ENCODE measurements at regions not wholly inside any gene's neighbourhood (a gene's known extent, or its start where the extent isn't known, plus 50 kb on each side); places are given as distances from the start of the nearest gene placed in this dataset.

DNA sequence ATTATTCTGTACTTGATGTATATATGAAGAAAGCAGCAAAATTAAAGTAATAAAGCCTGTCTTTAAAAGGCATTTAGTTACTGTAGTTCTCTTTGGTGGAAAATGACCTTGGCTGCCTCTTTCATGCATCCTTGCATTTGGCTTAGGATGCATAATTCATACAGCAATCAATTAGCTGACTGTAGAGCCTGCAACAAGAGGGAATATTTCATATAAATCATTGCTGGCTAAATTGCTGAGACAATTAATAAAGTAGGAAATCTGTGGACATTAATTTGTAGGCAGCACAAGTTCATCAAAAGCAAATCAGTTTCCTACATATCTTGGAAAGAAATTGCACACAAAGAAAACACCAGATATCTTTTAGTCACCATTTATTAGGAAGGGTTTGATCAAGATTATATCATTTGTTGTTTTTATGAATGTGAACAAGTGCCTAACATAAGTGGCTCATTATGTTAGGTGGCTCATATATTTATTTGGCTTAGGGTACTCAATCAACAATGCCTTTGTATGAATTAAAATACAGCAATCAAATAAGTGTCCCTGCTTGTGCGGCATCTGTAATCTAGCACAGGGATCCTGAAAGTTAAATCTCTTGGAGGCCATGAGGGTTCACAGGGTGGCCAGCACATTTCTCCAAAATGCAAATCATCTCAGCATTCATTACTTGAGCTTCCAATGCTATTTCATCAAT, 220.4 kb upstream of the SPOPL start:
- no peak for FAIRE-seq
- no peak for TF ChIP-seq POLR2AphosphoS5 (IDR thresholded peaks at IDR 0.05; ENCODE audit: low read depth, low read length)
- no peak for TF ChIP-seq POLR2A (IDR thresholded peaks at IDR 0.05; ENCODE audit: low read depth, low read length)
- no peak for TF ChIP-seq TAF1 (IDR thresholded peaks at IDR 0.05; ENCODE audit: borderline replicate concordance, low read depth, low read length)

DNA sequence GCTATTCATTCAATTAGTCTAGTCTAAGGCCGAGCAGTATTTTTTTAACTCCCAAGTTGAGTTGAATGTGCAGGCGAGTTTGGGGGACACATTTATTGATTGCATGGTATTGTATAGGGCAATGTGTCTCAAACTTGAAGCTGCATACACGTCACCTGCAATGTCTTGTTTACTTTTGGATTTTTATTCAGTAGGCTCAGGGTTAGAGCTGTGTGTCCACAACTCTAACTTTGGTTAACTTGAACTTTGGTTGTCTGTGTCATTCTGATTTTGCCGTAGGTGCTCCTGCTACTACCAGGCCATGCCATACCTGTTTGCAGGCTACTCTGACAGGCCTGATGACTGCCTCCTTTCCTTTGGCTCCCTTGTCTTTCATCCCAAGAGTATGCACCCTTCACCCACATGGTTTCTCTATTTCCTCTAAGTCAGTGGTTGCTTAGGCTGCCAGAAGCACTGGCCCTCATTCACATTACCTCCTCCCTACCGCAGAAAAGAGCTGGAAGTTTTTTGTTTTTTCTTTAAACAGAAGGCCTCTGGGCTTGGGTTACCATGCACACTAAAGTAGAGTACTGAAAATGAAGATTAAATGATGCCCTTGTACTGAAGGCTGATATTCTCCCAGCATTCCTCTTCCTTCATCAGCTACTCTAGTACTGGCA, 219.4 kb upstream of the SPOPL start:
- TF ChIP-seq POLR2AphosphoS5 (IDR thresholded peaks at IDR 0.05; ENCODE audit: low read depth, low read length) (no peak), POLR2A (IDR thresholded peaks at IDR 0.05; ENCODE audit: low read depth, low read length) (no peak), TAF1 (IDR thresholded peaks at IDR 0.05; ENCODE audit: borderline replicate concordance, low read depth, low read length) (no peak)
- no peak for FAIRE-seq
- no peak for DNase-seq (ENCODE audit: insufficient read length)

More for the DNA sequence above, 220.4 kb upstream of the SPOPL start:
- DNase-seq (ENCODE audit: insufficient read length), result no peak

DNA sequence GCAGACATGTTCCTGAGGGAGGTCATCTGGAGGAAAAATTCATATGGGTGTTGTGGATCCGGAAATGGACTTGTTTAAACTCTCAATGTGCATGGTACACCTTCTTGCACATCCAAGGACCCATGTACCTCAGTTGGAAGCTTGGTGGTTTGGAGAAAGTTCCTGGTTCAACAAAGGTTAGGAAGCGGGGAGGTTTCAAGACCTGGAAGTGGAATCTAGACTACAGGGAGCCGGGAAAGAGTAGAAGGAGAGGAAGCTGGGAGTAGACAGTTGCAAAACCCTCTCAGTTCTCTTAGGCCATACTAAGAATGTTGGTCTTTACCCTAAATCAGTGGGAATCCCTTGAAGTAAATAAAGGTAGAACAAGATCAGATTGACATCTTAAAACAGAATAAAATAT, 209.8 kb upstream of the SPOPL start:
- FAIRE-seq (no peak), DNase-seq (ENCODE audit: insufficient read length) (no peak)
- TF ChIP-seq TAF1 (IDR thresholded peaks at IDR 0.05; ENCODE audit: borderline replicate concordance, low read depth, low read length) (no peak), POLR2A (IDR thresholded peaks at IDR 0.05; ENCODE audit: low read depth, low read length) (no peak), POLR2AphosphoS5 (IDR thresholded peaks at IDR 0.05; ENCODE audit: low read depth, low read length) (no peak)

DNA sequence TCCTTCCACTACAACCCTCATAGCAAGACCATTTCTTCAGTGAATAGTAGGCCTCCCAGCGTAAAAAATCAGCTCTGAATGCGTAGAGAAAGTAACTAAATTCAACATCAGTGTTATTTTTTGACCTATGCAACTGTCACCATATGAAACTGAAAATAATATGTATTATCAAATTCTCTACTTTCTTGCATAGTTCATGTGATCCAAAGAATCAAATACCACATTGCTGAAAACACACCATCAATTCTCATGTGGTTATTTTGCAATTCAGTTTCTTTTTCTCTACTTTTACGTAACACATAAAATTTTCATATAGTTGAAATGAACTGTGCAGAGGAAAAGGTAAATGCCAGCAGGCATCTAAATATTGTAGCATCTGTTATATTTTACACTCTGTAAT, 208.5 kb upstream of the SPOPL start:
- FAIRE-seq (no peak), DNase-seq (ENCODE audit: insufficient read length) (no peak)
- no peak for TF ChIP-seq POLR2AphosphoS5 (IDR thresholded peaks at IDR 0.05; ENCODE audit: low read depth, low read length)
- TF ChIP-seq TAF1 (IDR thresholded peaks at IDR 0.05; ENCODE audit: borderline replicate concordance, low read depth, low read length), result no peak
- TF ChIP-seq POLR2A (IDR thresholded peaks at IDR 0.05; ENCODE audit: low read depth, low read length), result no peak

DNA sequence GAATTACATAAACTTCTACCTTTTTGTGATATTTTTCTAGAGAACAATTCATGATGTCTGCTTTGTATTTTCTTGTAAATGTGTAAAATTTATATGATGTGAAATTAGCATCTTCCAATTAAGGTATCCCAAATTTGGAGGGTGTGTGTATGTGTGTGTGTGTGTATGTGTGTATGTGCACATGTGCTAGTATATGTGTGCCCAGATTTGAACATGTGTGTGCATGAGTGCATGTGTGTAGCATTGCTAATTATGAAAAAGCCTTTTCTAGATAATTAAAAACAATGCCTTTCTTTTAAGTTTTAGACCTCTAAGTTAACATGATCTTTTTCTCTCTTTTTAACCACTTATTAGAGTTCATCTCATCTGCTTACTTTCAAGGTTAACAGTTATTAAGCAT, 208.0 kb upstream of the SPOPL start:
- TF ChIP-seq POLR2AphosphoS5 (IDR thresholded peaks at IDR 0.05; ENCODE audit: low read depth, low read length) (no peak), POLR2A (IDR thresholded peaks at IDR 0.05; ENCODE audit: low read depth, low read length) (no peak), TAF1 (IDR thresholded peaks at IDR 0.05; ENCODE audit: borderline replicate concordance, low read depth, low read length) (no peak)
- FAIRE-seq (no peak), DNase-seq (ENCODE audit: insufficient read length) (no peak)

DNA sequence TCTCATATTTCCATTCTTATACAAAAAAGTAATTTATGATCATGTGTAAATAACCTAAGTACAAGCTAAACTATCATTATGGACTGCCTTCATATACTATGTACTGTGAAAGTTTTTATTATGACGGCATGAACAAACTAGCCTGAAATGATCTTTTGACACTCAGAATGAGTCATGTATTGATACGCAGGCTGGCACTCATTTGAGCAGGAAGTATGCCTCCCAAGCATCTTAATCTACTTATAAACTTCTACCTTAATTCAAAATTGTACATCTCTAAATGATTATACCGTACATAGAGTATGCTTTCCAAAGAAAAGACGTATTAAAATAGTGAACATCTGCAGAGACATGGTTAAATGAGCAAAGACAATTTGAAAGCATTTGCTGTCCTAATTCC, 207.1 kb upstream of the SPOPL start:
- no peak for DNase-seq (ENCODE audit: insufficient read length)
- TF ChIP-seq TAF1 (IDR thresholded peaks at IDR 0.05; ENCODE audit: borderline replicate concordance, low read depth, low read length) (no peak), POLR2A (IDR thresholded peaks at IDR 0.05; ENCODE audit: low read depth, low read length) (no peak)

DNA sequence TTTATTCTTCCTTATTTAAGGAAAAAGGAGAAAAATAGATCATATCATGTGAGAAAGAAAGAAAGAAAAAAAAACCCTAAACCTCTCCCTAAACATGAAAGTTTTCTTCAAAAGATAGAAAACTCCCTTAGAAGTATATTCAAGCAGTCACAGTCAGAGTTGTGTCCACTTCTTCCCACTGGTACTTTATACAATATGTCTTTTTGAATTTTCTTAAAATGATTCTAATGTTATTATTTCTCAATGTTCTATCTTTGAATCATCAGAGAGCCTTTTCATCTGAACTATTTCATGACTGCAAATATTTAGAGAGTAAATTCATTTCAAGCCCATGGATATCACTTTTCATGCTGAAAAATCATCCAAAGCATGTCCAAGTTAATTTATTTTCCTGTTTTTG, 205.2 kb upstream of the SPOPL start:
- FAIRE-seq, result no peak
- TF ChIP-seq POLR2AphosphoS5 (IDR thresholded peaks at IDR 0.05; ENCODE audit: low read depth, low read length), result no peak
- TF ChIP-seq TAF1 (IDR thresholded peaks at IDR 0.05; ENCODE audit: borderline replicate concordance, low read depth, low read length), result no peak
- no peak for TF ChIP-seq POLR2A (IDR thresholded peaks at IDR 0.05; ENCODE audit: low read depth, low read length)
- no peak for DNase-seq (ENCODE audit: insufficient read length)

More for the DNA sequence above, 207.1 kb upstream of the SPOPL start:
- no peak for FAIRE-seq

DNA sequence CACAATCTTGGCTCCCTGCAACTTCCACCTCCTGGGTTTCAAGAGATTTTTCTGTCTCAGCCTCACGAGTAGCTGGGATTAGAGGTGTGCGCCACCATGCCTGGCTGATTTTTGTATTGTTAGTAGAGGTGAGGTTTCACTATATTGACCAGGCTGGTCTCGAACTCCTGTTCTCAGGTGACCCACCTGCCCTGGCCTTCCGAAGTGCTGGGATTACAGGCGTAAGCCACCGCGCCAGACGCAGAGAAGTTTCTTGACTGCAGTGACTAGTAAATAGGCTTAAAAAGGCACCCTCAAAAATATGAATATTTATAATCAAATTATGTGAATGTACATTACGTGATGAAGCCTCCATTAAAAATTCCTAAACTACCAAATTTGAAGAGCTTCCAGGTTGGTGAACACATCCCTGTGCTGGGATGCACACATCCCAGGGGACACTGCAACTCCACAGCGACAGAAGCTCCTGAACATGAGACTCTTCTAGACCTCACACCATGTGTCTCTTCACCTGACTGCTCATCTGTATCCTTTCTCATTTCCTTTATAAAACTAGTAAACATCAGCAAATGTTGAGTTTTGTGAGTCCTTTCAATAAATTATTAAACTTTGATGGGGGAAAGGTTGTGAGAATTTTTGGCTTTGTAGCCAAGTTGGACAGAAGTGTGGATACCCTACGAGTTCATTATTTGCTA, 203.3 kb upstream of the SPOPL start:
- FAIRE-seq (no peak), DNase-seq (ENCODE audit: insufficient read length) (no peak)
- TF ChIP-seq TAF1 (IDR thresholded peaks at IDR 0.05; ENCODE audit: borderline replicate concordance, low read depth, low read length) (no peak), POLR2A (IDR thresholded peaks at IDR 0.05; ENCODE audit: low read depth, low read length) (no peak), POLR2AphosphoS5 (IDR thresholded peaks at IDR 0.05; ENCODE audit: low read depth, low read length) (no peak)

DNA sequence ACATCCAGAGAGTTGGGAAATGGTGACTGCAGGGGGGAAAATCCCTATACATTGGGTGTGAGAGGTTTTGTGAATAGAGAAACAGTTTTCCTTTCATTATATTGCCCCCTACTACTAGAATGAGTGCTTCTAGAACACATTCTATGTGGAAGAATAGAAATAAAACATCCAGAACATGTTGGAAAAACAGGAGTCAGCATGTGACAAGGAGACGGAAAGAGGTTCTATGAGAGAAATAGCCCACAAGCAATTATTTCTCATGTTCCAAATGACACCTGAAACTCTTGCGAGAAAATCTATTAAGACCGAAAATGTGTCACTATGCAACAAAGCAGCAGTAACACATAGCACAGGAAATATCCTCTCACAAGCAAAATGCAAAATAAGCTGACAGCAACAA, 202.7 kb upstream of the SPOPL start:
- TF ChIP-seq TAF1 (IDR thresholded peaks at IDR 0.05; ENCODE audit: borderline replicate concordance, low read depth, low read length), result no peak
- FAIRE-seq (no peak), DNase-seq (ENCODE audit: insufficient read length) (no peak)

DNA sequence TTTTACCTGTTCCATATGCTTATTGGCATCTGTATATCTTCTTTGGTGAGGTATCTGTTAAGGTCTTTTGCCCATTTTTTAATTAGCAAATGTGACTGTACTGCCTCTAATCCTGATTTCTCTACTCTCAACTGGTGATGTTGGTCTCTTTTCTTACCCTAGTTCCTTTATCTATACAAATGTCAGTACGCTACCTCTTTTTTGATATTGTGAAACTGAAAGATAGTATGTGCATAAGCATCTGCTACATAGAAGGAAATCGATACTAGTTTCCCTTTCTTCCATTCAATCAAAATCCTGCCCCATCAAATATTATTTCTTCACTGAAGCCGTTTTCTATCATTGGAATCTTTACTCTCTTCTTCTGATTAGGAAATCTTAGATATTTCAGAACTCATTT, 194.9 kb upstream of the SPOPL start:
- FAIRE-seq, result no peak
- DNase-seq (ENCODE audit: insufficient read length), result no peak
- no peak for TF ChIP-seq TAF1 (IDR thresholded peaks at IDR 0.05; ENCODE audit: borderline replicate concordance, low read depth, low read length)
- TF ChIP-seq POLR2AphosphoS5 (IDR thresholded peaks at IDR 0.05; ENCODE audit: low read depth, low read length), result no peak
- no peak for TF ChIP-seq POLR2A (IDR thresholded peaks at IDR 0.05; ENCODE audit: low read depth, low read length)

DNA sequence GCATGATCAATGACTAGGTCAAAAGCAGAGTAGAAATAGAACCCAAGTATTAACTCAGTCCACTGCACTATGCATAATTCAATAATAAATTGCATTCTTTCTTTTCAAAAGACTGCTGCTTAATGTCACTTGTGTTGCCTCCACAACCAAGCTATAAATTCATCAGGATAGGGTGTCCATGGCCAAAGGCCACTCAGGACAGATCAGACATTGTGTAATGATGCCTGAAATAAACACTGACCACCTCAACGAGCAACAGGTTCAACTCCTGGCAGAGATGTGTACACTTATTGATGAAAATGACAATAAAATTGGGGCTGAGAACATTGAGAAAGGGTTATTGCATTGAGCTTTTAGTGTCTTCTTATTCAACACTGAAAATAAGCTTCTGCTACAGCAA, 194.5 kb upstream of the SPOPL start:
- TF ChIP-seq POLR2A (IDR thresholded peaks at IDR 0.05; ENCODE audit: low read depth, low read length) (no peak), POLR2AphosphoS5 (IDR thresholded peaks at IDR 0.05; ENCODE audit: low read depth, low read length) (no peak)
- FAIRE-seq (no peak), DNase-seq (ENCODE audit: insufficient read length) (no peak)

DNA sequence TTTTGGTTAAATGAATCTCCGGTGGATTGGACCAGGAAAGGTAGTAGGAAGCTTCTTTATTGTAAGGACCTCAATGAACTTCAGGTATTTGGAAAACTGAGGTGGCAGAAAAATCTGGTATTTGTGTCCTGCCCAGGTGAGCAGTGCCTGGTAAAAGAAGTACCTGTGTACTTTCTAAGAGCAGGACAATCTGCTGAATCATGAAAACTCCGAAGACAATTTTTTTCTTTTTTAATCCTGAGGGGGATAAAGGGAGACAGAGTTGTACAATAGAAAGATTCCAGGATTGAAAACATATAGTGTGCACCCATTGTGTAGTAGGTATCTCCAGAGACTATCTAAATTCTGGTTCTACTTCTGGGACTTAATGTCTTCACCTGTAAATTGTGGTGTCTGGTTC, 191.8 kb upstream of the SPOPL start:
- no peak for DNase-seq (ENCODE audit: insufficient read length)
- FAIRE-seq, result no peak
- TF ChIP-seq TAF1 (IDR thresholded peaks at IDR 0.05; ENCODE audit: borderline replicate concordance, low read depth, low read length) (no peak), POLR2A (IDR thresholded peaks at IDR 0.05; ENCODE audit: low read depth, low read length) (no peak), POLR2AphosphoS5 (IDR thresholded peaks at IDR 0.05; ENCODE audit: low read depth, low read length) (no peak)

Measured in GM12892 (cell line).